ENCODE measurements at regions not wholly inside any gene's neighbourhood (a gene's known extent, or its start where the extent isn't known, plus 50 kb on each side); places are given as distances from the start of the nearest gene placed in this dataset.

- TF ChIP-seq CTCF (IDR thresholded peaks at IDR 0.05) (no peak), POLR2A (IDR thresholded peaks at IDR 0.05) (no peak), POLR2AphosphoS5 (IDR thresholded peaks at IDR 0.05; ENCODE audit: insufficient read depth in 1 of 2, low read depth in 1 of 2) (no peak)
Observed at GRCh38 chr9:663541-663940, 178.0 kb upstream of the DMRT1 start.
